ENCODE measurements at regions not wholly inside any gene's neighbourhood (a gene's known extent, or its start where the extent isn't known, plus 50 kb on each side); places are given as distances from the start of the nearest gene placed in this dataset.
"Not testable (repeated sequence)": the region's sequence is repeated elsewhere in the genome, so short reads cannot be mapped to it uniquely, and the experiment has no call there.

- no peak for DNase-seq (ENCODE audit: low read depth, low spot score)
- no peak overlapping the region for H3K4me3 ChIP-seq (ENCODE audit: low read length)
Measured at GRCh38 chr7:37541810-37542443, 93.3 kb upstream of the ELMO1 start.

GRCh38 chr7:37545619-37546534, 97.2 kb upstream of the ELMO1 start:
- no peak for DNase-seq (ENCODE audit: low read depth, low spot score)
- no peak overlapping the region for H3K4me3 ChIP-seq (ENCODE audit: low read length)

GRCh38 chr7:37546677-37547076, 98.0 kb upstream of the ELMO1 start:
- no peak overlapping the region for H3K4me3 ChIP-seq (ENCODE audit: low read length)
- DNase-seq (ENCODE audit: low read depth, low spot score) = no peak

- DNase-seq (ENCODE audit: low read depth, low spot score) = no peak
- no peak overlapping the region for H3K4me3 ChIP-seq (ENCODE audit: low read length)
Measured at GRCh38 chr7:37549076-37549931, 100.6 kb upstream of the ELMO1 start.

GRCh38 chr7:37550426-37550825, 101.8 kb upstream of the ELMO1 start:
- no peak for DNase-seq (ENCODE audit: low read depth, low spot score)
- no peak overlapping the region for H3K4me3 ChIP-seq (ENCODE audit: low read length)

GRCh38 chr7:37550872-37551271, 102.2 kb upstream of the ELMO1 start:
- DNase-seq (ENCODE audit: low read depth, low spot score) = no peak
- no peak overlapping the region for H3K4me3 ChIP-seq (ENCODE audit: low read length)

- no peak for DNase-seq (ENCODE audit: low read depth, low spot score)
Measured at GRCh38 chr7:37552030-37552429, 103.4 kb upstream of the ELMO1 start.

GRCh38 chr7:37552439-37552838, 103.8 kb upstream of the ELMO1 start:
- not testable (repeated sequence) for DNase-seq (ENCODE audit: low read depth, low spot score); H3K4me3 ChIP-seq (ENCODE audit: low read length)

More at GRCh38 chr7:37552030-37552429, 103.4 kb upstream of the ELMO1 start:
- H3K4me3 ChIP-seq (ENCODE audit: low read length) = no peak overlapping the region

GRCh38 chr7:37555528-37555927, 106.9 kb upstream of the ELMO1 start:
- no peak for DNase-seq (ENCODE audit: low read depth, low spot score)
- H3K4me3 ChIP-seq (ENCODE audit: low read length) = no peak overlapping the region

- no peak overlapping the region for H3K4me3 ChIP-seq (ENCODE audit: low read length)
- DNase-seq (ENCODE audit: low read depth, low spot score) = no peak
Measured at GRCh38 chr7:37557571-37558209, 109.0 kb upstream of the ELMO1 start.

- no peak for DNase-seq (ENCODE audit: low read depth, low spot score)
- H3K4me3 ChIP-seq (ENCODE audit: low read length) = no peak overlapping the region
Measured at GRCh38 chr7:37558320-37559096, 109.8 kb upstream of the ELMO1 start.

- H3K4me3 ChIP-seq (ENCODE audit: low read length) = no peak overlapping the region
- no peak for DNase-seq (ENCODE audit: low read depth, low spot score)
Measured at GRCh38 chr7:37570145-37570544, 113.4 kb upstream of the GPR141 start.

GRCh38 chr7:37571806-37572205, 111.8 kb upstream of the GPR141 start:
- DNase-seq (ENCODE audit: low read depth, low spot score) = no peak
- H3K4me3 ChIP-seq (ENCODE audit: low read length) = no peak overlapping the region

- H3K4me3 ChIP-seq (ENCODE audit: low read length) = no peak overlapping the region
- DNase-seq (ENCODE audit: low read depth, low spot score) = no peak
Measured at GRCh38 chr7:37577412-37577811, 106.2 kb upstream of the GPR141 start.

- H3K4me3 ChIP-seq (ENCODE audit: low read length) = no peak overlapping the region
- DNase-seq (ENCODE audit: low read depth, low spot score) = no peak
Measured at GRCh38 chr7:37577901-37578300, 105.7 kb upstream of the GPR141 start.

GRCh38 chr7:37578350-37578749, 105.2 kb upstream of the GPR141 start:
- no peak overlapping the region for H3K4me3 ChIP-seq (ENCODE audit: low read length)
- DNase-seq (ENCODE audit: low read depth, low spot score) = no peak

- no peak overlapping the region for H3K4me3 ChIP-seq (ENCODE audit: low read length)
- DNase-seq (ENCODE audit: low read depth, low spot score) = no peak
Measured at GRCh38 chr7:37580376-37580775, 103.2 kb upstream of the GPR141 start.

- H3K4me3 ChIP-seq (ENCODE audit: low read length); DNase-seq (ENCODE audit: low read depth, low spot score): not testable (repeated sequence)
Measured at GRCh38 chr7:37584651-37585463, 98.7 kb upstream of the GPR141 start.
